HCT116 (cell line): ENCODE measurements at regions not wholly inside any gene's neighbourhood (a gene's known extent, or its start where the extent isn't known, plus 50 kb on each side); places are given as distances from the start of the nearest gene placed in this dataset.

ENCODE experiments used
- CEBPB ChIP-seq: IDR thresholded peaks from 2 replicates; pipeline ENCODE4 v1.6.1; 2012; ENCODE audit warnings: low read depth
- EZH2phosphoT487 ChIP-seq: fragments of 200-600 bp; IDR thresholded peaks from 2 replicates; pipeline ENCODE4 v1.6.1; 2018; ENCODE audit warnings: antibody characterized with exemption, borderline replicate concordance
- JUND ChIP-seq: IDR thresholded peaks from 2 replicates; pipeline ENCODE4 v1.6.1; 2012
- POLR2A ChIP-seq: IDR thresholded peaks from 2 replicates; pipeline ENCODE4 v1.7.0; 2011; ENCODE audit warnings: borderline replicate concordance; ENCODE audit not compliant: insufficient read depth, insufficient read length; ENCODE audit errors: extremely low read depth
- POLR2AphosphoS5 ChIP-seq: IDR thresholded peaks from 2 replicates; pipeline ENCODE4 v1.6.1; 2011; ENCODE audit warnings: mild to moderate bottlenecking, low read depth, low read length, moderate library complexity
- SIN3A ChIP-seq: IDR thresholded peaks from 2 replicates; pipeline ENCODE4 v1.6.1; 2012; ENCODE audit warnings: low read depth
- SP1 ChIP-seq: IDR thresholded peaks from 2 replicates; pipeline ENCODE4 v1.6.1; 2012; ENCODE audit warnings: low read depth
- ZFX ChIP-seq: fragments of 450-650 bp; IDR thresholded peaks from 2 replicates; pipeline ENCODE4 v1.6.1; 2017
- TF ChIP-seq, protein P1 (sequence below), 3 experiments: fragments of 200-600 bp in 1 of 3; sonication (generic) in 1 of 3; IDR thresholded peaks in 2 of 3; conservative IDR thresholded peaks in 1 of 3; 2 replicates each; pipeline ENCODE4 v1.5.1; 2012 to 2017; ENCODE audit warnings: low read depth in 2 of 3, low read length in 2 of 3, antibody characterized with exemption in 1 of 3, borderline replicate concordance in 1 of 3, control low read depth in 1 of 3, mild to moderate bottlenecking in 1 of 3, mixed read lengths in 1 of 3, mixed run types in 1 of 3, moderate library complexity in 1 of 3; ENCODE audit not compliant: insufficient read depth in 1 of 3
- TF ChIP-seq, protein P2 (sequence below): IDR thresholded peaks from 2 replicates; pipeline ENCODE4 v1.6.1; 2012; ENCODE audit warnings: low read depth
- TF ChIP-seq, protein P3 (sequence below): IDR thresholded peaks from 2 replicates; pipeline ENCODE4 v1.6.1; 2012

DNA sequence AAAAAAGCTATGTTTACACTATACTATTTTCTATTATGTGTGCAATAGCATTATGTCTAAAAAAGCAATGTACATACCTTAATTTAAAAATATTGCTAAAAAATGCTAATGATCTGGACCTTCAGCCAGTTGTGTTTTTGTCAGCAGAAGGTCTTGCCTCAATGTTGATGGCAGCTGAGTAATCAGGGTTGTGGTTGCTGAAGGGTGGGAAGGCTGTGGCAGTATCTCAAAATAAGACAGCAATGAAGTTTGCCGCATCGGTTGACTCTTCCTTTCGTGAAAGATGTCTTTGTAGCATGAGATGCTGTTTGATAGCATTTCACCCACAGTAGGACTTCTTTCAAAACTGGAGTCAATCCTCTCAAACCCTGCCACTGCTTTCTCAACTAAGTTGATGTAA, 134.7 kb upstream of the CDYL start:
- TF ChIP-seq, protein P1, sequence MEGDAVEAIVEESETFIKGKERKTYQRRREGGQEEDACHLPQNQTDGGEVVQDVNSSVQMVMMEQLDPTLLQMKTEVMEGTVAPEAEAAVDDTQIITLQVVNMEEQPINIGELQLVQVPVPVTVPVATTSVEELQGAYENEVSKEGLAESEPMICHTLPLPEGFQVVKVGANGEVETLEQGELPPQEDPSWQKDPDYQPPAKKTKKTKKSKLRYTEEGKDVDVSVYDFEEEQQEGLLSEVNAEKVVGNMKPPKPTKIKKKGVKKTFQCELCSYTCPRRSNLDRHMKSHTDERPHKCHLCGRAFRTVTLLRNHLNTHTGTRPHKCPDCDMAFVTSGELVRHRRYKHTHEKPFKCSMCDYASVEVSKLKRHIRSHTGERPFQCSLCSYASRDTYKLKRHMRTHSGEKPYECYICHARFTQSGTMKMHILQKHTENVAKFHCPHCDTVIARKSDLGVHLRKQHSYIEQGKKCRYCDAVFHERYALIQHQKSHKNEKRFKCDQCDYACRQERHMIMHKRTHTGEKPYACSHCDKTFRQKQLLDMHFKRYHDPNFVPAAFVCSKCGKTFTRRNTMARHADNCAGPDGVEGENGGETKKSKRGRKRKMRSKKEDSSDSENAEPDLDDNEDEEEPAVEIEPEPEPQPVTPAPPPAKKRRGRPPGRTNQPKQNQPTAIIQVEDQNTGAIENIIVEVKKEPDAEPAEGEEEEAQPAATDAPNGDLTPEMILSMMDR (IDR thresholded peaks at IDR 0.05 in 2 of 3, conservative IDR thresholded peaks at IDR 0.05 in 1 of 3; ENCODE audit: borderline replicate concordance in 1 of 3, insufficient read depth in 1 of 3, low read depth in 2 of 3, low read length in 2 of 3) = no peak
- TF ChIP-seq, protein P2, sequence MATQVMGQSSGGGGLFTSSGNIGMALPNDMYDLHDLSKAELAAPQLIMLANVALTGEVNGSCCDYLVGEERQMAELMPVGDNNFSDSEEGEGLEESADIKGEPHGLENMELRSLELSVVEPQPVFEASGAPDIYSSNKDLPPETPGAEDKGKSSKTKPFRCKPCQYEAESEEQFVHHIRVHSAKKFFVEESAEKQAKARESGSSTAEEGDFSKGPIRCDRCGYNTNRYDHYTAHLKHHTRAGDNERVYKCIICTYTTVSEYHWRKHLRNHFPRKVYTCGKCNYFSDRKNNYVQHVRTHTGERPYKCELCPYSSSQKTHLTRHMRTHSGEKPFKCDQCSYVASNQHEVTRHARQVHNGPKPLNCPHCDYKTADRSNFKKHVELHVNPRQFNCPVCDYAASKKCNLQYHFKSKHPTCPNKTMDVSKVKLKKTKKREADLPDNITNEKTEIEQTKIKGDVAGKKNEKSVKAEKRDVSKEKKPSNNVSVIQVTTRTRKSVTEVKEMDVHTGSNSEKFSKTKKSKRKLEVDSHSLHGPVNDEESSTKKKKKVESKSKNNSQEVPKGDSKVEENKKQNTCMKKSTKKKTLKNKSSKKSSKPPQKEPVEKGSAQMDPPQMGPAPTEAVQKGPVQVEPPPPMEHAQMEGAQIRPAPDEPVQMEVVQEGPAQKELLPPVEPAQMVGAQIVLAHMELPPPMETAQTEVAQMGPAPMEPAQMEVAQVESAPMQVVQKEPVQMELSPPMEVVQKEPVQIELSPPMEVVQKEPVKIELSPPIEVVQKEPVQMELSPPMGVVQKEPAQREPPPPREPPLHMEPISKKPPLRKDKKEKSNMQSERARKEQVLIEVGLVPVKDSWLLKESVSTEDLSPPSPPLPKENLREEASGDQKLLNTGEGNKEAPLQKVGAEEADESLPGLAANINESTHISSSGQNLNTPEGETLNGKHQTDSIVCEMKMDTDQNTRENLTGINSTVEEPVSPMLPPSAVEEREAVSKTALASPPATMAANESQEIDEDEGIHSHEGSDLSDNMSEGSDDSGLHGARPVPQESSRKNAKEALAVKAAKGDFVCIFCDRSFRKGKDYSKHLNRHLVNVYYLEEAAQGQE = no peak
- TF ChIP-seq EZH2phosphoT487 = no peak
- no peak for TF ChIP-seq SP1
- no peak for TF ChIP-seq SIN3A
- no peak for TF ChIP-seq ZFX
- TF ChIP-seq, protein P3, sequence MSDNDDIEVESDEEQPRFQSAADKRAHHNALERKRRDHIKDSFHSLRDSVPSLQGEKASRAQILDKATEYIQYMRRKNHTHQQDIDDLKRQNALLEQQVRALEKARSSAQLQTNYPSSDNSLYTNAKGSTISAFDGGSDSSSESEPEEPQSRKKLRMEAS = no peak
- no peak for TF ChIP-seq CEBPB
- TF ChIP-seq POLR2A = no peak
- no peak for TF ChIP-seq POLR2AphosphoS5
- no peak for TF ChIP-seq JUND
